ENCODE measurements at regions not wholly inside any gene's neighbourhood (a gene's known extent, or its start where the extent isn't known, plus 50 kb on each side); places are given as distances from the start of the nearest gene placed in this dataset.

- H4K20me1 ChIP-seq (ENCODE audit: control insufficient read depth, extremely low read depth, insufficient read depth, low read length), result no peaks in the 10 kb centered on the region
- H3K36me3 ChIP-seq (ENCODE audit: control insufficient read depth in 2 of 2, extremely low read depth in 1 of 2, insufficient read depth in 2 of 2, low read length in 2 of 2), result no peaks in the 10 kb centered on the region
- peaks cover 3% of the 10 kb centered on the region for H3K4me1 ChIP-seq (ENCODE audit: control insufficient read depth, extremely low read depth, insufficient read depth, low read length)
- no peak overlapping the region for H3K4me3 ChIP-seq (ENCODE audit: control insufficient read depth in 2 of 3, extremely low read depth in 1 of 3, insufficient read depth in 2 of 3, low read depth in 1 of 3, low read length in 3 of 3)
- dilution Hi-C loops (cut with MboI; ENCODE audit: extremely low pct_ligation_motif_present, low sequenced_read_pairs), result no loop called here
- H3K9ac ChIP-seq (ENCODE audit: control insufficient read depth, extremely low read depth, insufficient read depth, low read length), result no peak overlapping the region
- H3K4me2 ChIP-seq (ENCODE audit: control insufficient read depth, extremely low read depth, insufficient read depth, low read depth, low read length), result no peak overlapping the region
- no peak overlapping the region for H3K27ac ChIP-seq (ENCODE audit: control insufficient read depth, insufficient read depth, low read length)
- H3K9me3 ChIP-seq (ENCODE audit: control insufficient read depth, low read depth, low read length), result no peaks in the 10 kb centered on the region
- peaks cover 43% of the 10 kb centered on the region for H3K27me3 ChIP-seq (ENCODE audit: control insufficient read depth, extremely low read depth, insufficient read depth, low read length)
- TF ChIP-seq CTCF (optimal IDR thresholded peaks at IDR 0.05 in 1 of 3, IDR thresholded peaks at IDR 0.05 in 1 of 3, conservative IDR thresholded peaks at IDR 0.05 in 1 of 3; ENCODE audit: extremely low read depth in 1 of 3, insufficient read depth in 2 of 3, low read length in 3 of 3), result no peak
- peak; percentile 79 for TF ChIP-seq EZH2 (IDR thresholded peaks at IDR 0.05; ENCODE audit: low read length)
- DNase-seq (ENCODE audit: low read depth, low spot score) (no peak), FAIRE-seq (no peak)
- H3K79me2 ChIP-seq (ENCODE audit: control insufficient read depth, insufficient read depth, low read length), result no peaks in the 10 kb centered on the region
- H3K9me1 ChIP-seq (ENCODE audit: control insufficient read depth, extremely low read depth, insufficient read depth, low read length), result no peaks in the 10 kb centered on the region
- H2AFZ ChIP-seq (ENCODE audit: control insufficient read depth, low read length), result no peak overlapping the region
Measured at GRCh38 chr12:107843351-107844311, 69.1 kb downstream of the ASCL4 start.

- peaks cover 43% of the 10 kb centered on the region for H3K27me3 ChIP-seq (ENCODE audit: control insufficient read depth, extremely low read depth, insufficient read depth, low read length)
- H3K4me1 ChIP-seq (ENCODE audit: control insufficient read depth, extremely low read depth, insufficient read depth, low read length), result peaks cover 3% of the 10 kb centered on the region
- no peak overlapping the region for H2AFZ ChIP-seq (ENCODE audit: control insufficient read depth, low read length)
- H4K20me1 ChIP-seq (ENCODE audit: control insufficient read depth, extremely low read depth, insufficient read depth, low read length), result no peaks in the 10 kb centered on the region
- FAIRE-seq, result no peak
- H3K27ac ChIP-seq (ENCODE audit: control insufficient read depth, insufficient read depth, low read length), result no peak overlapping the region
- no peaks in the 10 kb centered on the region for H3K36me3 ChIP-seq (ENCODE audit: control insufficient read depth in 2 of 2, extremely low read depth in 1 of 2, insufficient read depth in 2 of 2, low read length in 2 of 2)
- no peak overlapping the region for H3K4me3 ChIP-seq (ENCODE audit: control insufficient read depth in 2 of 3, extremely low read depth in 1 of 3, insufficient read depth in 2 of 3, low read depth in 1 of 3, low read length in 3 of 3)
- H3K9ac ChIP-seq (ENCODE audit: control insufficient read depth, extremely low read depth, insufficient read depth, low read length), result no peak overlapping the region
- H3K9me1 ChIP-seq (ENCODE audit: control insufficient read depth, extremely low read depth, insufficient read depth, low read length), result no peaks in the 10 kb centered on the region
- no peaks in the 10 kb centered on the region for H3K9me3 ChIP-seq (ENCODE audit: control insufficient read depth, low read depth, low read length)
- no peaks in the 10 kb centered on the region for H3K79me2 ChIP-seq (ENCODE audit: control insufficient read depth, insufficient read depth, low read length)
- TF ChIP-seq CTCF (optimal IDR thresholded peaks at IDR 0.05 in 1 of 3, IDR thresholded peaks at IDR 0.05 in 1 of 3, conservative IDR thresholded peaks at IDR 0.05 in 1 of 3; ENCODE audit: extremely low read depth in 1 of 3, insufficient read depth in 2 of 3, low read length in 3 of 3) (no peak), EZH2 (IDR thresholded peaks at IDR 0.05; ENCODE audit: low read length) (no peak)
- dilution Hi-C loops (cut with MboI; ENCODE audit: extremely low pct_ligation_motif_present, low sequenced_read_pairs), result no loop called here
- no peak for DNase-seq (ENCODE audit: low read depth, low spot score)
- H3K4me2 ChIP-seq (ENCODE audit: control insufficient read depth, extremely low read depth, insufficient read depth, low read depth, low read length), result no peak overlapping the region
Measured at GRCh38 chr12:107844312-107844921, 69.9 kb downstream of the ASCL4 start.
